Adrenal gland (tissue), 9 donors: ENCODE measurements at regions not wholly inside any gene's neighbourhood (a gene's known extent, or its start where the extent isn't known, plus 50 kb on each side); places are given as distances from the start of the nearest gene placed in this dataset.
A peak's percentile ranks its signal among the peaks of the same experiment; 100 is the strongest.

Experiments
- DNase-seq, 7 donors: peaks; one replicate each; pipeline ENCODE4 v3.0.0-alpha.2; 2019 to 2020
- H3K27ac ChIP-seq, 5 donors: fragments of 200-600 bp; sonication (generic) in 4 of 5; 1 replicate in 3 of 5; 2 replicates in 2 of 5; pipeline versions ENCODE4 v1.5.1 to v1.8.0; 2016 to 2020; ENCODE audit warnings: mild to moderate bottlenecking in 1 of 5
- H3K27me3 ChIP-seq: fragments of 200-600 bp; 2 replicates; pipeline ENCODE4 v1.8.0; 2021
- H3K36me3 ChIP-seq, 2 donors: fragments of 200-600 bp; replicated peaks in 1 of 2; 1 replicate in 1 of 2; 2 replicates in 1 of 2; pipeline versions ENCODE4 v1.5.1 to v1.8.0; 2018 to 2022
- H3K4me1 ChIP-seq, 2 donors: fragments of 200-600 bp; replicated peaks in 1 of 2; 1 replicate in 1 of 2; 2 replicates in 1 of 2; pipeline versions ENCODE4 v1.5.1 to v1.8.0; 2018 to 2021
- H3K4me3 ChIP-seq, 4 donors: fragments of 200-600 bp; sonication (generic) in 3 of 4; one replicate each; pipeline ENCODE4 v1.5.1; 2016 to 2018
- H3K9me3 ChIP-seq, 3 donors: fragments of 200-600 bp; sonication (generic) in 1 of 3; replicated peaks in 1 of 3; 1 replicate in 2 of 3; 2 replicates in 1 of 3; pipeline versions ENCODE4 v1.5.1 to v1.8.0; 2016 to 2021
- CTCF ChIP-seq, 6 experiments: fragments of 450-650 bp in 4 of 6; fragments of 200-600 bp in 2 of 6; sonication (generic) in 1 of 6; IDR thresholded peaks; 1 replicate in 5 of 6; 2 replicates in 1 of 6; pipeline versions ENCODE4 v1.5.1 to v1.8.0; 2016 to 2021; ENCODE audit warnings: antibody characterized with exemption in 6 of 6, mild to moderate bottlenecking in 2 of 6, moderate library complexity in 1 of 6
- POLR2A ChIP-seq, 2 donors: fragments of 450-650 bp; IDR thresholded peaks; one replicate each; pipeline ENCODE4 v1.6.1; 2017; ENCODE audit warnings: antibody characterized with exemption in 2 of 2, mild to moderate bottlenecking in 2 of 2, moderate library complexity in 1 of 2
- WGBS, 4 donors: extraction: QIAGEN DNeasy Blood & Tissue Kit in 2 of 4; methylation state at CpG; one replicate each; pipeline versions ENCODE4 v1.1.5 to v1.1.7; 2013 to 2017; 5-methylcytosine and 5-hydroxymethylcytosine counted together
- intact Hi-C, 2 donors: fragments of 100-400 bp; cut with DNase I; formaldehyde crosslinking; loops; one replicate each; pipeline versions ENCODE4 v1.14.1 to v1.15.0; 2022 to 2023
- donor health status: healthy with polysubstance abuse.
- donor health status: Bipolar disorder and iron deficiency.
- donor health status: DM: yes; HTN: yes; CAD: no.
- donor health status: DM: no; HTN: no; CAD: no.
- donor health status: DM: no; HTN: no; CAD: no.

DNA sequence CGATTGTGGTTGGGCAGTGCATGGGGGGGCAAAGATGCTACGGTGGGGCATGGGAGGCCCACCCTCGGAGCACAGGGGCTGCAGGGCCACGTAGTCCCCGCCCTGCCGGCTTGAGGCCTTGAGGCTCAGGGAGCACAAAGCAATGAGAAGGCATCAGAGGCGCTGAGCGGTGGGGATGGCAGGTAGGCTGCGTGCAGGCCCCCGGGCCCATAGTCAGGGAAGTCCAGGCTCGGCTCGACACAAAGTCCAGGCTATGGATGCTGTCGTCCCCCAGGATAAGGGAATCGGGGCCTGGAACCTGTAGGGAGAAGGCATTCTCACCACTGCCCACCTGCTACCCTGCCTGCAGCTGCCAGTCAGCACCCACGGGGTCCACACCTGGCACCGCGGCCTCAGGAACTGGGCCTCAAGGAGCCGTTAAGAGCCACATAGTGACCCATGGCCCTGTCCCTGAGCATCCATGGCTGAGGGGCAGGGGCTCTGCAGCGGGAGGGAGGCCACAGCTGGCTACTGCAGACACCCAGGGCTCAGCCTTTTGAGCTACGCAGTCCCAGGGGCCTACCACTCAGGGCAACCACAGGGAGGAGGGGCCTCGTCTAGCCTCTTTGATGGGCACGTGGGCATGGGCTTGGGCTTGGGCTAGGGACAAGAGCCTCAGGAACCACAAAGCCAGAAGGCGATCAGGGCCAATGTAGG is 179.7 kb downstream of the IGLL1 start:
- Histone ChIP-seq H3K4me1 (no peaks in the 10 kb centered on the region), H3K36me3 (no peaks in the 10 kb centered on the region), H3K9me3 (no peaks in the 10 kb centered on the region), H3K27ac (no peak overlapping the region), H3K4me3 (no peak overlapping the region), H3K27me3 (no peaks in the 10 kb centered on the region)
- peak in 1 of 7 donors; percentile 5 for DNase-seq
- TF ChIP-seq POLR2A (IDR thresholded peaks at IDR 0.05), result no peak
- no peak for TF ChIP-seq CTCF (IDR thresholded peaks at IDR 0.05)
- intact Hi-C loops, result loop anchor here in 1 of 2 donors (10.0 kb wide), 1 partner anchor 134 kb away; no protein-coding TSS in a partner anchor
- WGBS, 4 donors, result 92 to 95% (median 93%) methylated on average over 3 to 23 of the region's 23 CpGs

DNA sequence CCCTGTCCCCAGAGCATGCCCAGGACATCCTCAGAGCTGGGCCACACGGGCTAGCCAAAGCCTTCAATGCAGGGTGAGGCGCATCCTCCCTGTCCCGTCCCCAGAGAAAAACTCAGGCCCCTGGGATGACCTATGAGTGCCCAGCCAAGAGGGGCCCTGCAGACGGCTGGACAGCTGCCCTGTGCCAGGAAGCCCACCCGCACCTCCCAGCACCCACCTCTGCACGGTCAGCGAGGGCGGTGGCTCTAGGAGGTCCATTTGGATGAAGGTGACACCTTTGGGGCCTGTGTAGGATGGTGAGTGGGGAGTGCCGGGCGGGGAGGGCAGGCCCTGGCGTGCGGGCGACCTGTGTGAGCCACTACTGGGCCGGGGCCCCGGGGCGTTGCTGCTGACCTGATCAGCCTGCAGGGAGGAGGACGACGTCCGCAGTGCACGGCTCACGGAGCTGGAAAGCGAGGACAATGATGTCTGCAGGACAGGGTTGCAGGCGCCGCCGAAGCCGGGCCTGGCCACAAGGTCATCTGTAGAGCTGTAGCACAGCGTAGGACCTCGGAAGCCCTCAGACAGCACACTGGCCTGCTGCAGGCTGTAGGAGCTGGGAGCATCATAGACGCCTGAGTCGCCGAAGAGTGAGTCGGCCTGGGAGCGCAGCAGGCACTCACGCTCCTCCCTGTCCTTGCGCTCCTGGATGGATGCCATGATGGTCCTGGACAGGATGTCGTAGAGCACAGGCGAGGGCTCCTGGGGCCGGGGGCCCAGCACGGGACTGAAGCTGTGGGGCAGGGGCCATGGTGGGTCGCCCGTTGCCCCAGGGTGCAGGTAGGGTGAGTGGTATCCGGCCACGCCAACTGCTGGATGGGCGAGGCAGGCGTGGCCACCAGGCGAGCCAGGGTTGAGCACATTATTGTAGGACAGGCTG is 180.5 kb downstream of the IGLL1 start:
- no peaks in the 10 kb centered on the region for H3K36me3 ChIP-seq
- H3K27ac ChIP-seq, result no peak overlapping the region
- no peaks in the 10 kb centered on the region for H3K27me3 ChIP-seq
- intact Hi-C loops, result loop anchor here in 1 of 2 donors (10.0 kb wide), 1 partner anchor 135 kb away; no protein-coding TSS in a partner anchor
- H3K9me3 ChIP-seq, result no peaks in the 10 kb centered on the region
- no peaks in the 10 kb centered on the region for H3K4me1 ChIP-seq
- TF ChIP-seq CTCF (IDR thresholded peaks at IDR 0.05), result no peak
- TF ChIP-seq POLR2A (IDR thresholded peaks at IDR 0.05), result no peak
- WGBS, 4 donors, result 88 to 90% (median 88%) methylated on average over 31 to 46 of the region's 46 CpGs
- DNase-seq, result no peak
- H3K4me3 ChIP-seq, result no peak overlapping the region

GRCh38 chr22:23398701-23399366 is 181.3 kb downstream of the IGLL1 start:
- no peak for TF ChIP-seq CTCF (IDR thresholded peaks at IDR 0.05)
- no peak for TF ChIP-seq POLR2A (IDR thresholded peaks at IDR 0.05)
- no peak for DNase-seq
- Histone ChIP-seq H3K9me3 (no peaks in the 10 kb centered on the region), H3K4me1 (no peaks in the 10 kb centered on the region), H3K4me3 (no peak overlapping the region), H3K27me3 (no peaks in the 10 kb centered on the region), H3K36me3 (no peaks in the 10 kb centered on the region), H3K27ac (no peak overlapping the region)
- WGBS, 4 donors, result 76 to 86% (median 82%) methylated on average over 2 to 15 of the region's 15 CpGs
- intact Hi-C loops, result no loop called here
